IMR-90 (cell line): ENCODE measurements at regions not wholly inside any gene's neighbourhood (a gene's known extent, or its start where the extent isn't known, plus 50 kb on each side); places are given as distances from the start of the nearest gene placed in this dataset.

Experiments
- ATAC-seq: fragments of 200-7000 bp; cut with Tn5 transposase; 2 replicates; pipeline ENCODE4 v1.9.1; 2020; ENCODE audit warnings: low read depth, mild to moderate bottlenecking, moderate library complexity
- BruUV-seq: library from RNA; stranded (reverse); fragments of 400-500 nt; replicated peaks from 2 replicates; lab custom pipeline; 2021; lab: Mats Ljungman, UMichigan
- CTCF ChIA-PET: fragments of 300-600 bp; formaldehyde crosslinking; extraction: SDS; loops from one replicate; lab custom pipeline; 2021; ENCODE audit warnings: antibody characterized with exemption; lab: Yijun Ruan, JAX
- POLR2A ChIA-PET: fragments of 300-600 bp; sonication (Branson Sonifier 250); formaldehyde crosslinking; loops from one replicate; lab custom pipeline; 2022; ENCODE audit warnings: antibody characterized with exemption; ENCODE audit not compliant: unreplicated experiment; lab: Charles Lee
- DNase-seq: peaks from one replicate; pipeline ENCODE4 v3.0.0; 2013
- H2AFZ ChIP-seq: replicated peaks from 2 replicates; pipeline ENCODE3; 2013; ENCODE audit warnings: low read length, mild to moderate bottlenecking; ENCODE audit not compliant: poor library complexity
- H2AK5ac ChIP-seq: 2 replicates; pipeline ENCODE4 v1.6.1; 2013; ENCODE audit warnings: low read depth, low read length, inconsistent platforms
- H2AK9ac ChIP-seq: replicated peaks from 2 replicates; pipeline ENCODE3; 2013; ENCODE audit warnings: mild to moderate bottlenecking, low read depth, low read length, moderate library complexity; ENCODE audit not compliant: poor library complexity
- H2BK120ac ChIP-seq: 2 replicates; pipeline ENCODE4 v1.6.1; 2013; ENCODE audit warnings: low read depth, low read length, inconsistent platforms
- H2BK15ac ChIP-seq: 3 replicates; pipeline ENCODE4 v1.6.1; 2013; ENCODE audit warnings: low read depth, low read length, inconsistent platforms
- H2BK20ac ChIP-seq: 2 replicates; pipeline ENCODE4 v1.6.1; 2013; ENCODE audit warnings: low read depth, mild to moderate bottlenecking, inconsistent platforms, low read length, moderate library complexity
- H2BK5ac ChIP-seq: 2 replicates; pipeline ENCODE4 v1.6.1; 2013; ENCODE audit warnings: mild to moderate bottlenecking, low read depth, low read length, inconsistent platforms; ENCODE audit not compliant: poor library complexity, severe bottlenecking
- H3K14ac ChIP-seq: replicated peaks from 2 replicates; pipeline ENCODE4 v1.6.1; 2013; ENCODE audit warnings: low read depth, low read length, inconsistent platforms
- H3K18ac ChIP-seq: 2 replicates; pipeline ENCODE4 v1.6.1; 2013; ENCODE audit warnings: low read depth, low read length, control low read depth
- H3K23ac ChIP-seq: 2 replicates; pipeline ENCODE4 v1.6.1; 2013; ENCODE audit warnings: low read depth, low read length, inconsistent platforms
- H3K27ac ChIP-seq: 2 replicates; pipeline ENCODE4 v1.5.1; 2013; ENCODE audit warnings: mild to moderate bottlenecking, control low read depth, low read length; ENCODE audit not compliant: insufficient read depth
- H3K27me3 ChIP-seq: 2 replicates; pipeline ENCODE4 v1.6.1; 2013; ENCODE audit warnings: low read length; ENCODE audit not compliant: control insufficient read depth, insufficient read depth
- H3K36me3 ChIP-seq: 2 replicates; pipeline ENCODE4 v1.6.1; 2013; ENCODE audit warnings: low read length, mixed read lengths; ENCODE audit not compliant: control insufficient read depth, insufficient read depth
- H3K4ac ChIP-seq: 2 replicates; pipeline ENCODE4 v1.6.1; 2013; ENCODE audit warnings: low read depth, low read length, inconsistent platforms
- H3K4me1 ChIP-seq: 2 replicates; pipeline ENCODE4 v1.6.1; 2013; ENCODE audit warnings: low read length, mixed read lengths; ENCODE audit not compliant: control insufficient read depth, insufficient read depth
- H3K4me2 ChIP-seq: 2 replicates; pipeline ENCODE4 v1.6.1; 2013; ENCODE audit warnings: low read depth, mild to moderate bottlenecking, control low read depth, low read length, moderate library complexity
- H3K4me3 ChIP-seq: 2 replicates; pipeline ENCODE4 v1.5.1; 2013; ENCODE audit warnings: low read depth, mild to moderate bottlenecking, control low read depth, low read length, moderate library complexity; ENCODE audit not compliant: insufficient read depth
- H3K56ac ChIP-seq: 2 replicates; pipeline ENCODE4 v1.6.1; 2013; ENCODE audit warnings: low read length, inconsistent platforms; ENCODE audit not compliant: insufficient read depth; ENCODE audit errors: extremely low read depth
- H3K79me1 ChIP-seq, 2 experiments: 2 replicates each; pipeline ENCODE4 v1.6.1; 2013; ENCODE audit warnings: low read length in 2 of 2, inconsistent platforms in 1 of 2, low read depth in 1 of 2
- H3K9ac ChIP-seq: 2 replicates; pipeline ENCODE4 v1.6.1; 2013; ENCODE audit warnings: low read depth, low read length, control low read depth
- H3K9me1 ChIP-seq: 2 replicates; pipeline ENCODE4 v1.6.1; 2013; ENCODE audit warnings: low read length, inconsistent platforms; ENCODE audit not compliant: insufficient read depth
- H3K9me3 ChIP-seq: 2 replicates; pipeline ENCODE4 v1.6.1; 2013; ENCODE audit warnings: low read length; ENCODE audit not compliant: control insufficient read depth, insufficient read depth
- H4K20me1 ChIP-seq: 2 replicates; pipeline ENCODE4 v1.6.1; 2013; ENCODE audit warnings: low read length, inconsistent platforms; ENCODE audit not compliant: insufficient read depth
- H4K5ac ChIP-seq: 2 replicates; pipeline ENCODE4 v1.6.1; 2013; ENCODE audit warnings: mild to moderate bottlenecking, low read depth, low read length, control low read depth
- H4K8ac ChIP-seq, 2 experiments: 2 replicates each; pipeline ENCODE4 v1.6.1; 2013; ENCODE audit warnings: low read depth in 2 of 2, low read length in 2 of 2, control low read depth in 1 of 2, inconsistent platforms in 1 of 2
- H4K91ac ChIP-seq: 2 replicates; pipeline ENCODE4 v1.6.1; 2013; ENCODE audit warnings: low read depth, low read length, inconsistent platforms; ENCODE audit not compliant: insufficient read depth
- CEBPB ChIP-seq: IDR thresholded peaks from 2 replicates; pipeline ENCODE4 v1.6.1; 2012; ENCODE audit warnings: low read depth, low read length, improper control_type of control experiment
- POLR2A ChIP-seq: IDR thresholded peaks from 2 replicates; pipeline ENCODE4 v1.6.1; 2012; ENCODE audit warnings: mild to moderate bottlenecking, low read depth, low read length
- RCOR1 ChIP-seq: IDR thresholded peaks from 2 replicates; pipeline ENCODE4 v1.6.1; 2012; ENCODE audit warnings: mild to moderate bottlenecking, low read length, improper control_type of control experiment; ENCODE audit not compliant: insufficient replicate concordance
- WGBS, 2 experiments: methylation state at CpG; one replicate each; pipeline versions ENCODE4 v1.1.5 to v1.1.7; 2013; ENCODE audit warnings: missing lambda C conversion rate in 2 of 2; ENCODE audit not compliant: insufficient read length in 1 of 2; ENCODE audit errors: extremely low coverage in 2 of 2; 5-methylcytosine and 5-hydroxymethylcytosine counted together
- dilution Hi-C: fragments of 300-500 bp; cut with HindIII; formaldehyde crosslinking; loops from one replicate; pipeline ENCODE4 v1.14.3; 2018; ENCODE audit warnings: low sequenced_read_pairs; ENCODE audit not compliant: unreplicated experiment
- in situ Hi-C: fragments of 300-500 bp; cut with MboI; formaldehyde crosslinking; loops from 3 replicates; pipeline ENCODE4 v1.14.3; 2019; ENCODE audit warnings: low sequenced_read_pairs, inconsistent platforms, mixed read lengths
- intact Hi-C: fragments of 100-400 bp; cut with micrococcal nuclease; formaldehyde crosslinking; loops from 2 replicates; pipeline ENCODE4 v1.10.0; 2022

- POLR2A ChIA-PET, result no interaction called here
- Histone ChIP-seq H3K4me3 (no peak overlapping the region), H3K79me1 (no peaks in the 10 kb centered on the region), H3K4ac (no peak overlapping the region), H3K4me1 (no peaks in the 10 kb centered on the region), H4K5ac (no peak overlapping the region), H3K27me3 (no peaks in the 10 kb centered on the region), H3K9me3 (peaks cover 5% of the 10 kb centered on the region; the same call in 1 of the 2 replicates), H2BK15ac (no peak overlapping the region), H2AK9ac (no peak overlapping the region), H4K20me1 (no peaks in the 10 kb centered on the region), H3K36me3 (no peaks in the 10 kb centered on the region), H3K18ac (no peak overlapping the region), H2AK5ac (no peak overlapping the region), H3K4me2 (no peak overlapping the region), H2BK20ac (no peak overlapping the region), H4K91ac (no peak overlapping the region), H2AFZ (no peak overlapping the region), H3K9me1 (no peaks in the 10 kb centered on the region), H3K14ac (no peak overlapping the region), H2BK120ac (no peak overlapping the region), H2BK5ac (no peak overlapping the region), H3K9ac (no peak overlapping the region), H3K56ac (no peak overlapping the region), H3K23ac (no peak overlapping the region), H3K27ac (no peak overlapping the region), H4K8ac (no peak overlapping the region)
- TF ChIP-seq RCOR1 (no peak), CEBPB (no peak), POLR2A (no peak)
- no CpG with 5 or more reads among the region's 5 CpGs for WGBS, 2 experiments
- ATAC-seq (no peak), DNase-seq (no peak)
- BruUV-seq, result no TSS peak
- CTCF ChIA-PET, result no interaction called here
- intact Hi-C loops, result no loop called here
- in situ Hi-C loops, result no loop called here
- dilution Hi-C loops, result no loop called here
These were observed 579.5 kb downstream of the TFAP2B start for GRCh38 chr6:51398064-51398705.
